Keratinocyte (primary cell): ENCODE measurements at regions not wholly inside any gene's neighbourhood (a gene's known extent, or its start where the extent isn't known, plus 50 kb on each side); places are given as distances from the start of the nearest gene placed in this dataset.

Experiments used
- DNase-seq: peaks from one replicate; pipeline ENCODE4 v3.0.0-alpha.2; 2011; ENCODE audit warnings: low read depth, missing footprints, low spot score
- FAIRE-seq: peaks from 2 replicates; lab custom pipeline; 2011; peaks lifted over from hg19 to GRCh38; lab: Jason Lieb, UNC
- H2AFZ ChIP-seq: 2 replicates; pipeline ENCODE4 v1.6.0; 2012; ENCODE audit warnings: low read length, control low read depth, inconsistent platforms; ENCODE audit not compliant: control insufficient read depth
- H3K27ac ChIP-seq: 2 replicates; pipeline ENCODE4 v1.5.1; 2011; ENCODE audit warnings: low read length; ENCODE audit not compliant: control insufficient read depth, insufficient read depth
- H3K27me3 ChIP-seq: 3 replicates; pipeline ENCODE4 v1.6.0; 2011; ENCODE audit warnings: low read length; ENCODE audit not compliant: control insufficient read depth, insufficient read depth; ENCODE audit errors: extremely low read depth
- H3K36me3 ChIP-seq, 2 experiments: 2 replicates in 1 of 2; 3 replicates in 1 of 2; pipeline ENCODE4 v1.5.1; 2011; ENCODE audit warnings: low read length in 2 of 2, mild to moderate bottlenecking in 1 of 2; ENCODE audit not compliant: control insufficient read depth in 2 of 2, insufficient read depth in 2 of 2; ENCODE audit errors: extremely low read depth in 1 of 2
- H3K4me1 ChIP-seq: 3 replicates; pipeline ENCODE4 v1.5.1; 2011; ENCODE audit warnings: low read length; ENCODE audit not compliant: control insufficient read depth, insufficient read depth; ENCODE audit errors: extremely low read depth
- H3K4me2 ChIP-seq: 3 replicates; pipeline ENCODE4 v1.6.0; 2011; ENCODE audit warnings: low read depth, low read length; ENCODE audit not compliant: control insufficient read depth, insufficient read depth; ENCODE audit errors: extremely low read depth
- H3K4me3 ChIP-seq, 3 experiments: fragments of 200-600 bp in 1 of 3; sonication (generic) in 1 of 3; 2 replicates in 2 of 3; 3 replicates in 1 of 3; pipeline ENCODE4 v1.5.1; 2011 to 2016; ENCODE audit warnings: low read length in 3 of 3, mild to moderate bottlenecking in 3 of 3, control low read depth in 2 of 3, inconsistent platforms in 1 of 3, low read depth in 1 of 3, mixed read lengths in 1 of 3, mixed run types in 1 of 3, moderate library complexity in 1 of 3; ENCODE audit not compliant: control insufficient read depth in 2 of 3, insufficient read depth in 2 of 3; ENCODE audit errors: extremely low read depth in 1 of 3
- H3K79me2 ChIP-seq: 2 replicates; pipeline ENCODE4 v1.6.0; 2012; ENCODE audit warnings: low read length; ENCODE audit not compliant: control insufficient read depth, insufficient read depth
- H3K9ac ChIP-seq: 3 replicates; pipeline ENCODE4 v1.6.0; 2011; ENCODE audit warnings: low read length; ENCODE audit not compliant: control insufficient read depth, insufficient read depth; ENCODE audit errors: extremely low read depth
- H3K9me1 ChIP-seq: 3 replicates; pipeline ENCODE4 v1.6.0; 2011; ENCODE audit warnings: low read length; ENCODE audit not compliant: control insufficient read depth, insufficient read depth; ENCODE audit errors: extremely low read depth
- H3K9me3 ChIP-seq: 2 replicates; pipeline ENCODE4 v1.5.1; 2012; ENCODE audit warnings: low read depth, low read length; ENCODE audit not compliant: control insufficient read depth
- H4K20me1 ChIP-seq: 3 replicates; pipeline ENCODE4 v1.6.0; 2011; ENCODE audit warnings: low read length; ENCODE audit not compliant: control insufficient read depth, insufficient read depth; ENCODE audit errors: extremely low read depth
- CTCF ChIP-seq, 3 experiments: IDR thresholded peaks in 1 of 3; conservative IDR thresholded peaks in 1 of 3; optimal IDR thresholded peaks in 1 of 3; 2 replicates in 2 of 3; 3 replicates in 1 of 3; pipeline versions ENCODE3 to v1.5.1; 2011; ENCODE audit warnings: low read length in 3 of 3, mild to moderate bottlenecking in 3 of 3, moderate library complexity in 2 of 3, control low read depth in 1 of 3, inconsistent platforms in 1 of 3; ENCODE audit not compliant: insufficient read depth in 2 of 3; ENCODE audit errors: extremely low read depth in 1 of 3
- EZH2 ChIP-seq: IDR thresholded peaks from one replicate; pipeline ENCODE4 v1.6.1; 2012; ENCODE audit warnings: inconsistent platforms, mild to moderate bottlenecking, low read length, moderate library complexity
- dilution Hi-C: fragments of 300-500 bp; cut with MboI; formaldehyde crosslinking; loops from one replicate; pipeline ENCODE4 v1.7.0; 2020; ENCODE audit warnings: low sequenced_read_pairs; ENCODE audit not compliant: extremely low pct_ligation_motif_present

- Histone ChIP-seq H3K9ac (no peak overlapping the region), H4K20me1 (no peaks in the 10 kb centered on the region), H3K9me1 (no peaks in the 10 kb centered on the region), H3K9me3 (no peaks in the 10 kb centered on the region), H3K36me3 (no peaks in the 10 kb centered on the region), H3K4me3 (no peak overlapping the region), H3K27ac (no peak overlapping the region), H2AFZ (no peak overlapping the region), H3K4me1 (no peaks in the 10 kb centered on the region), H3K4me2 (no peak overlapping the region), H3K79me2 (no peaks in the 10 kb centered on the region), H3K27me3 (no peaks in the 10 kb centered on the region)
- FAIRE-seq = no peak
- dilution Hi-C loops = no loop called here
- TF ChIP-seq EZH2 (no peak), CTCF (optimal IDR thresholded peaks at IDR 0.05 in 1 of 3, IDR thresholded peaks at IDR 0.05 in 1 of 3, conservative IDR thresholded peaks at IDR 0.05 in 1 of 3; ENCODE audit: extremely low read depth in 1 of 3, insufficient read depth in 2 of 3, low read length in 3 of 3) (no peak)
- DNase-seq = no peak
Measured at GRCh38 chr18:24756385-24756784, 295.9 kb downstream of the HRH4 start.

GRCh38 chr18:24757134-24757533 lies 296.7 kb downstream of the HRH4 start:
- Histone ChIP-seq H3K27me3 (no peaks in the 10 kb centered on the region), H3K9me1 (no peaks in the 10 kb centered on the region), H3K27ac (no peak overlapping the region), H3K9ac (no peak overlapping the region), H3K4me1 (no peaks in the 10 kb centered on the region), H3K4me3 (no peak overlapping the region), H3K4me2 (no peak overlapping the region), H3K79me2 (no peaks in the 10 kb centered on the region), H3K9me3 (no peaks in the 10 kb centered on the region), H3K36me3 (no peaks in the 10 kb centered on the region), H2AFZ (no peak overlapping the region), H4K20me1 (no peaks in the 10 kb centered on the region)
- FAIRE-seq = no peak
- no peak for DNase-seq
- dilution Hi-C loops = no loop called here
- TF ChIP-seq EZH2 (no peak), CTCF (optimal IDR thresholded peaks at IDR 0.05 in 1 of 3, IDR thresholded peaks at IDR 0.05 in 1 of 3, conservative IDR thresholded peaks at IDR 0.05 in 1 of 3; ENCODE audit: extremely low read depth in 1 of 3, insufficient read depth in 2 of 3, low read length in 3 of 3) (no peak)
